Esophagus muscularis mucosa (tissue), 4 donors: ENCODE measurements at regions not wholly inside any gene's neighbourhood (a gene's known extent, or its start where the extent isn't known, plus 50 kb on each side); places are given as distances from the start of the nearest gene placed in this dataset.

ENCODE experiments used
- DNase-seq: peaks from one replicate; pipeline ENCODE4 v3.0.0-alpha.2; 2017; ENCODE audit errors: extremely low spot score
- H3K27ac ChIP-seq, 4 donors: fragments of 200-600 bp; sonication (generic); replicated peaks in 1 of 4; 1 replicate in 3 of 4; 2 replicates in 1 of 4; pipeline ENCODE4 v1.5.1; 2016 to 2019; ENCODE audit warnings: mild to moderate bottlenecking in 1 of 4
- H3K27me3 ChIP-seq, 4 donors: fragments of 200-600 bp; sonication (generic); one replicate each; pipeline versions ENCODE4 v1.5.1 to v1.6.0; 2016 to 2019
- H3K36me3 ChIP-seq, 4 donors: fragments of 200-600 bp; sonication (generic); one replicate each; pipeline ENCODE4 v1.5.1; 2016 to 2019
- H3K4me1 ChIP-seq, 4 donors: fragments of 200-600 bp; sonication (generic); one replicate each; pipeline ENCODE4 v1.5.1; 2016 to 2019
- H3K4me3 ChIP-seq, 4 donors: fragments of 200-600 bp; sonication (generic); 1 replicate in 2 of 4; 2 replicates in 2 of 4; pipeline ENCODE4 v1.5.1; 2016 to 2019; ENCODE audit warnings: mild to moderate bottlenecking in 4 of 4, moderate library complexity in 1 of 4
- H3K9me3 ChIP-seq, 4 donors: fragments of 200-600 bp; sonication (generic); 1 replicate in 3 of 4; 2 replicates in 1 of 4; pipeline ENCODE4 v1.5.1; 2016 to 2019
- EP300 ChIP-seq: sonication (generic); formaldehyde crosslinking; IDR thresholded peaks from one replicate; pipeline ENCODE4 v1.6.1; 2017; ENCODE audit warnings: antibody characterized with exemption
- POLR2A ChIP-seq: fragments of 450-650 bp; IDR thresholded peaks from one replicate; pipeline ENCODE4 v1.6.1; 2017; ENCODE audit warnings: antibody characterized with exemption, moderate library complexity, mild to moderate bottlenecking, low read depth
- POLR2AphosphoS5 ChIP-seq, 2 donors: sonication (generic); formaldehyde crosslinking; IDR thresholded peaks; one replicate each; pipeline ENCODE4 v1.6.1; 2017; ENCODE audit warnings: antibody characterized with exemption in 2 of 2
- WGBS: methylation state at CpG from one replicate; pipeline ENCODE4 v1.1.5; 2018; 5-methylcytosine and 5-hydroxymethylcytosine counted together
- intact Hi-C: fragments of 100-400 bp; cut with DNase I; formaldehyde crosslinking; loops from one replicate; pipeline ENCODE4 v1.15.1; 2023
- TF ChIP-seq, protein P1 (sequence below), 3 experiments: fragments of 200-600 bp in 2 of 3; fragments of 450-650 bp in 1 of 3; sonication (generic) in 2 of 3; IDR thresholded peaks; one replicate each; pipeline ENCODE4 v1.5.1; 2017 to 2019; ENCODE audit warnings: antibody characterized with exemption in 3 of 3, mild to moderate bottlenecking in 2 of 3, moderate library complexity in 1 of 3

DNA sequence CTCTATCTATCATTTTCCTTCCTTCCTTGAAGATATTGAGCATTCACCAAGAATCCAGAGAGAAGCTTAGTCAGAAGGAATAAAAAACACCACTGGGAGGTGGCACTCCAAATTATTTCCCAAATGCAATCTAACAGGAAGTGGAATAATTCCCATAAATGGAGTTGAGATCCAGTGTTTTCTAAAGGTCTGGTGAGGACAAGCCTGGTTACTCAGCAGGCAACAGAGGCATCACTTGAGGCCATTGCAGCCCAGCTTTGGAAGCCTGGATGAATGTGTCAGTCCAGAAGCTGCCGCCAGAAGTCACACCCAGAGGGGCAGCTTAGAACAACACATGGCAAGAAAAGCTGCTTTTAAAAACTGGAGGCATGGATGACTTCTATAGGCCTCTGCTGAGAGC is 288.9 kb upstream of the KLF6 start:
- WGBS = 92% methylated on average over 1 of the region's 1 CpG

DNA sequence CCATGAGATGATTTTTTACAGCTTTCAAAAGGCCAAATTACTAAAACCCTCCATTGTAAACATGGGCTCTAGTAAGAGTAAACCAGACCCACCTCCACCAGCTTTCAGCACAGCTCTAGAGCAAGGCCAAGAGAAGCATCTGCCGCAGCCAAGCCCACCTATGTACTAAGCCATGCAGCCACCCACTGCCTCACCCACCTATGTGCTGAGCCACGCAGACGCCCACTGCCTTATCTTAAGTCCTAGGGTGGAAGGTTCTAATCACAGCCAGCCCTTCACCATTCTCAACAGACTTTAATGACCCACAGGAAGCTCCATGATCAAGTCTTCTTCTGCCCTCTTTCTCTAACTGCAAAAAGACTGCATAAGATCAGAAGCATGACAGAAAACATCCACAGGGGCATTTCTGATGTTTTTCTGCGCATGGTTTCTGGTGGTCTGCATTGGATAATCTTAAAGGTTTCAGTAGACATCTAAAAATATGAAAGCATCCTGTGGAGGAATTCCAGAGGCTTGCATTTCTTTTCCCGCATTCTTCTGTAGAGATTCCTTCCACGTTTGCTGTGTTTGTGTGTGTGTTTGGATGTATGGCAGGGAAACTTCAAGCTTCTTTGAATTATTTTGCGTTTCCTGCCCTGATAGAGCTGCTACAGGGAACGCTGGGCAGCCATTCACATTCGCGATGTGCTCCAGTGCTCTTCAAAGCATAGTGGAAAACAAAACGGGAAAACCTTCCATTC is 286.1 kb upstream of the KLF6 start:
- TF ChIP-seq, protein P1, sequence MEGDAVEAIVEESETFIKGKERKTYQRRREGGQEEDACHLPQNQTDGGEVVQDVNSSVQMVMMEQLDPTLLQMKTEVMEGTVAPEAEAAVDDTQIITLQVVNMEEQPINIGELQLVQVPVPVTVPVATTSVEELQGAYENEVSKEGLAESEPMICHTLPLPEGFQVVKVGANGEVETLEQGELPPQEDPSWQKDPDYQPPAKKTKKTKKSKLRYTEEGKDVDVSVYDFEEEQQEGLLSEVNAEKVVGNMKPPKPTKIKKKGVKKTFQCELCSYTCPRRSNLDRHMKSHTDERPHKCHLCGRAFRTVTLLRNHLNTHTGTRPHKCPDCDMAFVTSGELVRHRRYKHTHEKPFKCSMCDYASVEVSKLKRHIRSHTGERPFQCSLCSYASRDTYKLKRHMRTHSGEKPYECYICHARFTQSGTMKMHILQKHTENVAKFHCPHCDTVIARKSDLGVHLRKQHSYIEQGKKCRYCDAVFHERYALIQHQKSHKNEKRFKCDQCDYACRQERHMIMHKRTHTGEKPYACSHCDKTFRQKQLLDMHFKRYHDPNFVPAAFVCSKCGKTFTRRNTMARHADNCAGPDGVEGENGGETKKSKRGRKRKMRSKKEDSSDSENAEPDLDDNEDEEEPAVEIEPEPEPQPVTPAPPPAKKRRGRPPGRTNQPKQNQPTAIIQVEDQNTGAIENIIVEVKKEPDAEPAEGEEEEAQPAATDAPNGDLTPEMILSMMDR (IDR thresholded peaks at IDR 0.05) = no peak
- TF ChIP-seq POLR2A = no peak
- TF ChIP-seq POLR2AphosphoS5 (IDR thresholded peaks at IDR 0.05) = no peak
- no peak for TF ChIP-seq EP300
- Histone ChIP-seq H3K4me1 (peaks cover 14 to 22% (median 15%) of the 10 kb centered on the region in 4 donors), H3K9me3 (no peaks in the 10 kb centered on the region), H3K4me3 (no peak overlapping the region), H3K27ac (no peak overlapping the region), H3K36me3 (no peaks in the 10 kb centered on the region), H3K27me3 (no peaks in the 10 kb centered on the region)
- no peak for DNase-seq
- 94% methylated on average over 11 of the region's 11 CpGs for WGBS
- intact Hi-C loops = no loop called here

More for the DNA sequence above, 288.9 kb upstream of the KLF6 start:
- no peaks in the 10 kb centered on the region for H3K9me3 ChIP-seq
- intact Hi-C loops = no loop called here
- no peak for DNase-seq
- H3K4me1 ChIP-seq = peaks cover 14 to 22% (median 16%) of the 10 kb centered on the region in 4 donors
- H3K36me3 ChIP-seq = no peaks in the 10 kb centered on the region
- H3K27me3 ChIP-seq = no peaks in the 10 kb centered on the region
- no peak overlapping the region for H3K4me3 ChIP-seq
- no peak overlapping the region for H3K27ac ChIP-seq
- TF ChIP-seq POLR2AphosphoS5 (IDR thresholded peaks at IDR 0.05) = no peak
- no peak for TF ChIP-seq EP300
- no peak for TF ChIP-seq POLR2A
- TF ChIP-seq, protein P1 (IDR thresholded peaks at IDR 0.05) = no peak

DNA sequence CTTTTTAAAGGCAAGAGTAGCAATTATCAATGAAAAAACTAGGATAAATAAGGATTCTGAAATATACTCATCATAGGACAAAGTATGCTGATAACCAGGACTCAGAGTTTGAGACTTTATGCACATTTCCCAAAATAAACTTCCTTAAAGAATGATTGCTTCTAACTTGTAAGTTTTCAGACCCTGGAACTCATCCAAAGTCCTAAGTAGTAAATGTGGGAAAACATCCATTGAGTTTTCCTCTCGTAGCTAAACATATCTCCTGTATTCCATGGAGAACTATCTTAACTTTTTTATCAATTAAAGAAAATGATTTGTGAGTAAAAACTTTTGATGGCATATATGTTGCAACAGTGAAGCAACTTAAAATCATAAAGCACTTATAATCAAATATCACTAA is 285.2 kb upstream of the KLF6 start:
- no peaks in the 10 kb centered on the region for H3K27me3 ChIP-seq
- no peaks in the 10 kb centered on the region for H3K9me3 ChIP-seq
- 68% methylated on average over 1 of the region's 1 CpG for WGBS
- no peak for DNase-seq
- H3K4me3 ChIP-seq = no peak overlapping the region
- no peaks in the 10 kb centered on the region for H3K36me3 ChIP-seq
- intact Hi-C loops = no loop called here
- peaks cover 14 to 21% (median 15%) of the 10 kb centered on the region in 4 donors for H3K4me1 ChIP-seq
- no peak overlapping the region for H3K27ac ChIP-seq
- TF ChIP-seq, protein P1 (IDR thresholded peaks at IDR 0.05) = no peak
- TF ChIP-seq POLR2A (no peak), POLR2AphosphoS5 (IDR thresholded peaks at IDR 0.05) (no peak), EP300 (no peak)

GRCh38 chr10:4069491-4069890 is 284.5 kb upstream of the KLF6 start:
- intact Hi-C loops = loop anchor here (10.0 kb wide), 1 partner anchor 585 kb away; no protein-coding TSS in a partner anchor
- no peak overlapping the region for H3K4me3 ChIP-seq
- no peaks in the 10 kb centered on the region for H3K27me3 ChIP-seq
- H3K9me3 ChIP-seq = no peaks in the 10 kb centered on the region
- H3K4me1 ChIP-seq = peaks cover 10 to 15% (median 12%) of the 10 kb centered on the region in 4 donors
- WGBS = 91% methylated on average over 3 of the region's 3 CpGs
- no peak for TF ChIP-seq EP300
- TF ChIP-seq POLR2A = no peak
- TF ChIP-seq, protein P1 (IDR thresholded peaks at IDR 0.05) = no peak
- TF ChIP-seq POLR2AphosphoS5 (IDR thresholded peaks at IDR 0.05) = no peak
- H3K36me3 ChIP-seq = no peaks in the 10 kb centered on the region
- H3K27ac ChIP-seq = no peak overlapping the region
- no peak for DNase-seq
